ENCODE measurements at regions not wholly inside any gene's neighbourhood (a gene's known extent, or its start where the extent isn't known, plus 50 kb on each side); places are given as distances from the start of the nearest gene placed in this dataset.

- TF ChIP-seq MYC (IDR thresholded peaks at IDR 0.05; ENCODE audit: low read depth, low read length) (no peak), CTCF (IDR thresholded peaks at IDR 0.05; ENCODE audit: low read depth, low read length) (no peak)
These were observed 921.0 kb downstream of the ADGRL2 start for GRCh38 chr1:82721702-82722101.

Data from NB4 (cell line).